ENCODE measurements at regions not wholly inside any gene's neighbourhood (a gene's known extent, or its start where the extent isn't known, plus 50 kb on each side); places are given as distances from the start of the nearest gene placed in this dataset.

DNA sequence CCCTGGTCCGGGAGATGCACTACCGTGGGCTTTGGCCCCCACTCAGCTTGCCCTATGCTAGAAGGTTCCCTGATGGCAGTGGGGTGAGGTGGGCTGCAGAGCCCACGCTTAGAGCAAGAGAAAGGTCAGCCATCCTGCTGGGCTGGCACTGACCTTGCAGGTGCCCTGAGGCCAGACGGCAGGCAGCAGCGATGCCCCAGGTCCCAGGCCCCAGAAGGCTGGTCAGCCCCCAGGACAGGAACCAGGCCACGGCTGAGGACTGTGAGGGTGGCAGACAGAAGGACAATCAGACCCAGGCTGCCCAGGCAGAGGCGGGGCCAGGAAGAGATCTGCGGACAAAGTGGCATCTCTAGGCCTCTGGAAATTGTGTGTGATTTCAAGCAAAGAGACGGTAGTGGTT lies 231.7 kb downstream of the CTTN start:
- no peak for DNase-seq

DNA sequence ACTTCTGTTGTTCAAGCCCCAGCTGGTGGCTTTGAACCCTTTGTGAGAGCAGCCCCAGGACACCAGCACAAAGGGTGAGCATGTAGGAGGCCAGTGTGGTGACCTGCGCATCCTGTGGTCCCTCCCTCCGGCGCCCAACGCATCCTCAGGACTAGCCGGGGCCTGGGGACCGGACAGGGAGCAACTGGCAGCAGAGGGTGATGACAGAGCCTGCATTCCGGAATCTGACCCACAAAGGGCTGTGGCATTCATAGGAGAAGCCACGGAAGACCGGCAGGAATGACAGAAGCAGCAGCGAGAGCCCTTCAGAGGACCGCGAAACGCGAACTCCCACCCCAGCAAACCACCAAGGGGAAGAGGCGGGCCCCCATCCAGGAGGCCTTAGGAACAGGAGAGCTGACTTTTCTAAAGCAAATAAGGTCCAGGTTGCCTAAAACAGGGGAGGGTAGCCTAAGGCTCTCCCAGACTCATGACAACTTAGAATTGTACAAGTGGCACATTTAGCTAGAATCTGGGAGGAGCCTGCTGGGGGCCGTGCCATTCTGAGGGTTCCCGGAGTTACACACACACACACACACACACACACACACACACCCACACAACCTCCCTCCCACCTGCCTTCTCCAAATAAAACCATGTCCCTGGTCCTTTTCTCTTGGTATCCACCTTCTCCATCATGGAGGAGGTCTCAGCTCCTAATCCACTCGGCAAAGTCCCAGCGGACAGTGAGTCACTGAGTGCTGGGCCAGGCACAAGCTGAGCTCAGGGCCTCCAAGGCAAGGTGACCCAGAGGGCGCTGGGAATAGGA lies 232.7 kb downstream of the CTTN start:
- DNase-seq, result no peak

GRCh38 chr11:70631624-70632047 lies 233.3 kb downstream of the CTTN start:
- DNase-seq, result no peak

GRCh38 chr11:70633610-70634009 lies 235.3 kb downstream of the CTTN start:
- DNase-seq, result no peak

DNA sequence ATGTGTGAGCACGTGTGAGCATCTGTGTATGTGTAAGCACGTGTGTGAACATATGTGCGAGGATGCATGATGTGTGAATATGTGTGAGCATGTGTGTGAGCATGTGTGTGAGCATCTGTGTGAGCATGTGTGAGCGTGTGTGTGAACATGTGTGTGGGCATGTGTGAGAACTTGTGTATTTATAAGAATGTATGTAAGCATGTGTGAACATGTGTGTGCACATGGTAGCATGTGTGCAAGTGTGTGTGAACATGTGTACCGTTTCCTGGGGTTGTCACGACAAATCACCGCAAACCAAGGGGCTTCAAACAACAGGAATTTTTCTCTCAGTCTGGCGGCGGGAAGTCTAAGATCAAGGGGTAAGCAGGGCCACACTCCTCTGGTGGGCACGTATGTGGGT lies 238.3 kb downstream of the CTTN start:
- DNase-seq, result no peak

DNA sequence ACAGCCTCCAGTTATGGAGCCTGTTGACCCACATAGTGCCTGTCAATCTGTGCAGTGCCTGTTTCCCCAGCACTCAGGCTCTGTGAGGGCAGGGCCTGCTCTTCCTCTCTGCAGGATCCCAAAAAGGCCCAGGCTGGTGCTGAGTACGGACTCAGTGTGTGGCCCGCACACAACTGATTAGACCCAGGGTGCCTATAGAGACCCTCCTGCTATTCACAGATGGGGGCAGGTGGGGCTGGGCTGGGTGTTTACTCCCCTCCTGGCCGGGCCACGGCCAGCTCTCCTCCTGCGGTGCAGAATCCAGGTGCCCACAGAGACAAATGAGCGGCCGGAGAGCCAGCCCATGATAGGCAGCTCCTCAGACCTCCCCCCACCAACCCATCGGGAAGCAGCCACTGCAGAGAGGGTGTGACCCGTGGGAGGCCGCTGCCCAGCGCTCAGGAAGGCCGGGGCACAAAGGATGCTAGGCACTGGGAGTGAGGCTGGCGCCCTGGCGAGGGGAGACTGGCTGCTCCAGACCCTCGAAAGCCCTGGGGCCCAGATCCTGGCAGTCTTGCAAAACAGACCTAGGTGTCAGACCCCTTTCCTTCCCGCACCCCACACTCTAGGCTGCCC lies 239.0 kb downstream of the CTTN start:
- DNase-seq, result no peak

GRCh38 chr11:70637949-70638583 lies 239.7 kb downstream of the CTTN start:
- DNase-seq, result no peak

DNA sequence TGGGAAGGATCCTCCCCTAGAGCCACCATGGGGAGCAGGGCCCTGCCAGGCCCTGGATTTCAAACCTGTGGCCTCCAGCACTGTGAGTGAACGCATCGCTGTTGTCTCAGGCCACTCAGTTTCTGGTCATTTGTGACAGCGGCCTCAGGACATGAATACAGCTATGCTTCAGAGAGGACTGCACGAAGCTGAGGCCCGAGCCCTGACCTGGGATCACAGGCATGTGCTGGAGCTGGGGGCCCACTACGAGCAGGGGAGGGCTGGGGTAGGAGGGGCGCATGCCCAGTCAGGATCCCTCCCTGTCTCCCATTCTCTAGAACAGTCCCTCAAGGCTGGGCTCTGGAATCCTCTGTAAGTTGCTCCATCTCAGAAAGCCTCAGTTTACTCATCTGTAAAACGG lies 242.1 kb downstream of the CTTN start:
- DNase-seq, result no peak

DNA sequence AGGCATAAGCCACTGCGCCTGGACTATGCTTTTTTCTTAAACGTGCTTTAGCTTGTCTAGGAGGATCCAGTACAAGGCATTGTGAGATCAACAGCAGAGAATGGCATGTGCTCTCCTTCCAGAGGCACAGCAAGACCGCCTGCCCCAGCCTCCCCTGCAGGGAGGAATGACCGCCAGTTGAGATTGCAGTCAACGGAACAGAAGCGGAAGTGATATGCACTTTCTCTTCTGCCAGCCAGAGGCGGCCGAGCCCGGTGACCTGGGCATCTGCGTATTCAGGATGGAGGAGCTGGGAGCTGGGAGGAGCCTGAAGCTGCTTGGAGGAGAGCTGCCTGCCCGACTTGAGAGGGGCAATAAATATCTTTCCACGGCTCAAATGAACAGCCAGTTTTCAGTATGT lies 243.0 kb downstream of the CTTN start:
- DNase-seq, result no peak

GRCh38 chr11:70642266-70642665 lies 243.9 kb downstream of the CTTN start:
- DNase-seq, result no peak

DNA sequence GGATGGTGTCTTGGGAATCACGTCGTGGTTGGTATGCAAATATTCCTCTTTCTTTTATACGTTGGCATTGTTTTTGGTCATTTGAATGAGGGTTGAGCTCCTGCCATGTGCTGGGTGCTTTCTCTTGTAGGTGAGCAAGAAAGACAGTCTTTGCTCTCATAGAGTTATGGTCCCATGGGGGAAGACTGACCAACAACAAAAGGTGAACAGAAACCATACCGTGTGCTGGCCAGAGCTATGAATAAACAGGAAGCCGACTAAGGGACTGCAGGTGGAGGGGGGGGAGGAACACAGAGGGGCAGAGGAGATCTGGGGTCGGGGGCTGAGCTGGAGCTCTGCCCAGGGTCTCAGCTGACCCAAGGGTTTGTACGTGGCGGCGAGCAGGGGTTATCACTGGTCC lies 245.3 kb downstream of the CTTN start:
- no peak for DNase-seq

- no peak for DNase-seq
Measured at GRCh38 chr11:70644343-70645060, 246.2 kb downstream of the CTTN start.

GRCh38 chr11:70645537-70645936 lies 247.2 kb downstream of the CTTN start:
- DNase-seq, result no peak

GRCh38 chr11:70646272-70647049 lies 248.1 kb downstream of the CTTN start:
- no peak for DNase-seq

GRCh38 chr11:70647188-70648166 lies 249.1 kb downstream of the CTTN start:
- DNase-seq, result no peak

GRCh38 chr11:70650075-70650909 lies 252.0 kb downstream of the CTTN start:
- peak; percentile 69 for DNase-seq

- DNase-seq, result no peak
Measured at GRCh38 chr11:70651031-70651430, 252.7 kb downstream of the CTTN start.

- no peak for DNase-seq
Measured at GRCh38 chr11:70654016-70654415, 255.7 kb downstream of the CTTN start.

- DNase-seq, result no peak
Measured at GRCh38 chr11:70655816-70656215, 257.5 kb downstream of the CTTN start.

- DNase-seq, result no peak
Measured at GRCh38 chr11:70656252-70656651, 257.9 kb downstream of the CTTN start.

Measured in fibroblast of skin of back (primary cell).